Epithelial cell of esophagus (primary cell): ENCODE measurements at regions not wholly inside any gene's neighbourhood (a gene's known extent, or its start where the extent isn't known, plus 50 kb on each side); places are given as distances from the start of the nearest gene placed in this dataset.

ENCODE experiments used
- DNase-seq: peaks from one replicate; pipeline ENCODE4 v3.0.0; 2010; ENCODE audit warnings: low read depth
- H3K4me3 ChIP-seq: 2 replicates; pipeline ENCODE4 v1.5.1; 2011; ENCODE audit warnings: mild to moderate bottlenecking, low read length, control low read depth
- CTCF ChIP-seq: IDR thresholded peaks from 2 replicates; pipeline ENCODE4 v1.5.1; 2011; ENCODE audit warnings: low read depth, mild to moderate bottlenecking, low read length, control low read depth, inconsistent platforms; ENCODE audit not compliant: insufficient read depth; ENCODE audit errors: missing control alignments

DNA sequence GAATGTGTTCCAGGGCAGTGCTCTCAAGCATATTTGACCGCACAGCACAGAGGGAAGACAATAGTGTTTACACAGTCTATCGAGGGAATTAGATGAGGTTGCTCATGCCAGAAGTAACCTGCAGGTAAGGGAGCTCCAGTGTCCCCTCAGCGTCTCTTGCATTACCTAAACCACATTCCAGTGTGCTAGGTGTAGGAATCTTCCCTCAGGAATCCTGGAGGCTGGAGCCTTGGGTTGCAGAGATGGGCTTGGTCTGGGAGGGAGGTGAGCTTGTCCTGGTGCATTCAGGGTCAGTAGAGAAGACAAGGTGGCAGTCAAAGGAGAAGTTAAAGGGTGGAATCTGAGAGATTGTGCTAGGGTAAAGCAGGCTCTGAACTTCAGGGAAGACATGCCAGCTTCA is 56.3 kb downstream of the SOX14 start:
- no peak overlapping the region for H3K4me3 ChIP-seq

GRCh38 chr3:137835096-137835495 is 71.0 kb downstream of the SOX14 start:
- no peak for TF ChIP-seq CTCF
- no peak for DNase-seq
- no peak overlapping the region for H3K4me3 ChIP-seq

More for the DNA sequence above, 56.3 kb downstream of the SOX14 start:
- DNase-seq = no peak
- no peak for TF ChIP-seq CTCF

DNA sequence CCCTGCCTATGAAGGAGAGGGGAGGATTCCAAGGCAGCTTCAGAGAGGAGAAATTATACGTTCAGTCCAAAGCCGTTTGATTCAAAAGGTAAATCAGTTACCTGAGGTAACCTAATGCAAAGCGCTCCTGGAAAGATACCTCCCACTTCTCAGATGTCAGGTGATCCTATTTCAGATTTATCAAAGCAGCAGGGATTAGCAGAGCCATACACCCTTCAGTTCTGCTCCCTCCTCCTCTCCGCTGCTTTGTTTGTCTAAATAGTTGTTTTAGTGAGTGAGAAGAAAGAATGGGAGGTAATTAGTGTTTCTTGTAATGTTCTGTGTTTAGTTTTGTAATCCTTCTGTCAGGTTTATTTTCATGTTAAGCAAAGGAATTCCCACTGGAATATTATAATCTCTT is 81.1 kb downstream of the SOX14 start:
- H3K4me3 ChIP-seq = no peak overlapping the region
- DNase-seq = no peak
- TF ChIP-seq CTCF = no peak

GRCh38 chr3:137845666-137846065 is 81.6 kb downstream of the SOX14 start:
- H3K4me3 ChIP-seq = no peak overlapping the region
- DNase-seq = no peak
- TF ChIP-seq CTCF = no peak

- no peak for DNase-seq
- no peak for TF ChIP-seq CTCF
- H3K4me3 ChIP-seq = no peak overlapping the region
Measured at GRCh38 chr3:137852391-137852830, 88.3 kb downstream of the SOX14 start.

DNA sequence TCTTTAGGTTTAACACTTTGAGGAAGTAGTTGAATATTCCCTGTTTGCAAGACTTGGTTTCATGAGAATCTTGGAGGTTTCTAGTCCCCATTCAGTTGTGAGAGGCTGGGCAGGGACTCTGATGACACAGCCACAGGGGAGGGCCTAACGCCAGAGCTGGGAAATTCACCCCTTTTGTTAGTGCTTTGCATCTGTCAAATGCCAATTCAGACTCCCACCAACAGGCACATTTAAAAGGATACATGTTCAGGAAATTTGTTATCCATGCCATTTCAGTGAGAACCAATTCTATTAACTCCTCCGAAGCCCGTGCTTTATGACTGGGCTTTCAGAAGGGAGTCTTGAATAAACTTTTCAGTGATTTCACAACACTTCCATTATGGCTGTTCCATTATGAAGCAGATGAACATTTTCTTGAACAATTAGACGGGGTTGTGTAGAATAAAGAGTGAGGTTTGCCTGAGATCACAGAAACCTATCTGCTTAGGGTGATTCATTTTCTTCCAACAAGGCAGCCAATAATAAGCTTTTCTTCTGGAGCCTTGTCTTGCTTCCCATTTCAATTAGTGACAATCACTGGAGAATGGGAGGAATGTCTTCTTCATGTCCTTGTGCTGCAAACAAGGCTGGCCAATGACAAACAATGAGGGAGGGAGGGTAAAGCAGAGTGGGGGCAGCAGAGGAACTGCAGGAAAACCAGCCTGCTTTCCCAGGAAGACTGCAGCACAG is 90.6 kb downstream of the SOX14 start:
- no peak for TF ChIP-seq CTCF
- DNase-seq = no peak
- no peak overlapping the region for H3K4me3 ChIP-seq

GRCh38 chr3:137866001-137866400 is 101.9 kb downstream of the SOX14 start:
- TF ChIP-seq CTCF = no peak
- DNase-seq = no peak
- H3K4me3 ChIP-seq = no peak overlapping the region
